HEK293 (cell line): ENCODE measurements at regions not wholly inside any gene's neighbourhood (a gene's known extent, or its start where the extent isn't known, plus 50 kb on each side); places are given as distances from the start of the nearest gene placed in this dataset.

Experiments used
- ATF2 ChIP-seq: fragments of 450-650 bp; formaldehyde crosslinking; IDR thresholded peaks from 2 replicates; pipeline ENCODE4 v1.5.1; 2016; ENCODE audit warnings: missing biosample characterization, missing genetic modification characterization, low read depth
- BCL11A ChIP-seq: fragments of 450-650 bp; formaldehyde crosslinking; IDR thresholded peaks from 2 replicates; pipeline ENCODE4 v1.5.1; 2016; ENCODE audit warnings: low read depth, missing biosample characterization, missing genetic modification characterization
- REST ChIP-seq: fragments of 450-650 bp; formaldehyde crosslinking; IDR thresholded peaks from 2 replicates; pipeline ENCODE4 v1.5.1; 2016; ENCODE audit warnings: missing biosample characterization, missing genetic modification characterization
- TF ChIP-seq, protein P1 (sequence below): fragments of 450-650 bp; formaldehyde crosslinking; IDR thresholded peaks from 2 replicates; pipeline ENCODE4 v1.5.1; 2016; ENCODE audit warnings: missing biosample characterization, missing genetic modification characterization
- TF ChIP-seq, protein P2 (sequence below): fragments of 450-650 bp; formaldehyde crosslinking; IDR thresholded peaks from 2 replicates; pipeline ENCODE4 v1.5.1; 2016; ENCODE audit warnings: missing biosample characterization, missing genetic modification characterization

DNA sequence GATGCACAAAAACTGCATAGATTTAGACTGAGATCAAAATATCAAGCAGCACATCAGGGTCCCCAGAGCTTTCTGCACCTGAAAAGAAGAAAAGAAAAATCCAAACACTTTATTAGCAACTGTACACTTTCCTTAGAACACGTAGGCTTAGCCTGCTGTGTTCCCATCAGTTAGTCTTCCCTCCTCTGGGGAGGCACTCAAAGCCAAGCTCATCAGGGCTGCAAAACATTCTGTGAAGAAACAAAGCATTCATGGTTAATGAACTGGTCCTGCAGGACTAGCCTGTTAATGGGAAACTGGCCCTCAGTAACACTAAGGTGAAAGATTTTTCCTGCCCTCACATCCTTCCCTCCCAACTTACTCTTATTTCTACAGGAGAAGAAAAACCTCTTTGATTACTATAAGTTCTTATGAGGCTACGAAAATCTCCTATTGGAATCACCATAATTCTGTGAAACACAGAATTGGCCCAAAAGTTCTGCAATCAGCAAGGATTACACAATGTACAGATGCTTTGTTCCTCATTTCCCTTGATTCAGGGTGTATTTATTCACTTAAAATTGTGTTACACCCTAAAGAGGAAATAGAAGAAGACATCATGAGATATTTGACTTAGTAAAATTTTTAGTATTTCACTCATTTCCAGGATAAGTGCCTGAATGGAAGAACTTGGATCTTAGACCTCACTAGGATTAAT, 901.0 kb upstream of the MAP3K7 start:
- TF ChIP-seq, protein P1, sequence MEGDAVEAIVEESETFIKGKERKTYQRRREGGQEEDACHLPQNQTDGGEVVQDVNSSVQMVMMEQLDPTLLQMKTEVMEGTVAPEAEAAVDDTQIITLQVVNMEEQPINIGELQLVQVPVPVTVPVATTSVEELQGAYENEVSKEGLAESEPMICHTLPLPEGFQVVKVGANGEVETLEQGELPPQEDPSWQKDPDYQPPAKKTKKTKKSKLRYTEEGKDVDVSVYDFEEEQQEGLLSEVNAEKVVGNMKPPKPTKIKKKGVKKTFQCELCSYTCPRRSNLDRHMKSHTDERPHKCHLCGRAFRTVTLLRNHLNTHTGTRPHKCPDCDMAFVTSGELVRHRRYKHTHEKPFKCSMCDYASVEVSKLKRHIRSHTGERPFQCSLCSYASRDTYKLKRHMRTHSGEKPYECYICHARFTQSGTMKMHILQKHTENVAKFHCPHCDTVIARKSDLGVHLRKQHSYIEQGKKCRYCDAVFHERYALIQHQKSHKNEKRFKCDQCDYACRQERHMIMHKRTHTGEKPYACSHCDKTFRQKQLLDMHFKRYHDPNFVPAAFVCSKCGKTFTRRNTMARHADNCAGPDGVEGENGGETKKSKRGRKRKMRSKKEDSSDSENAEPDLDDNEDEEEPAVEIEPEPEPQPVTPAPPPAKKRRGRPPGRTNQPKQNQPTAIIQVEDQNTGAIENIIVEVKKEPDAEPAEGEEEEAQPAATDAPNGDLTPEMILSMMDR (tag by site-specific recombination), result no peak
- TF ChIP-seq REST (tag by site-specific recombination) (no peak), ATF2 (no peak), BCL11A (tag by site-specific recombination) (no peak)
- TF ChIP-seq, protein P2, sequence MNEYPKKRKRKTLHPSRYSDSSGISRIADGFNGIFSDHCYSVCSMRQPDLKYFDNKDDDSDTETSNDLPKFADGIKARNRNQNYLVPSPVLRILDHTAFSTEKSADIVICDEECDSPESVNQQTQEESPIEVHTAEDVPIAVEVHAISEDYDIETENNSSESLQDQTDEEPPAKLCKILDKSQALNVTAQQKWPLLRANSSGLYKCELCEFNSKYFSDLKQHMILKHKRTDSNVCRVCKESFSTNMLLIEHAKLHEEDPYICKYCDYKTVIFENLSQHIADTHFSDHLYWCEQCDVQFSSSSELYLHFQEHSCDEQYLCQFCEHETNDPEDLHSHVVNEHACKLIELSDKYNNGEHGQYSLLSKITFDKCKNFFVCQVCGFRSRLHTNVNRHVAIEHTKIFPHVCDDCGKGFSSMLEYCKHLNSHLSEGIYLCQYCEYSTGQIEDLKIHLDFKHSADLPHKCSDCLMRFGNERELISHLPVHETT, result no peak
